ENCODE measurements at regions not wholly inside any gene's neighbourhood (a gene's known extent, or its start where the extent isn't known, plus 50 kb on each side); places are given as distances from the start of the nearest gene placed in this dataset.

DNA sequence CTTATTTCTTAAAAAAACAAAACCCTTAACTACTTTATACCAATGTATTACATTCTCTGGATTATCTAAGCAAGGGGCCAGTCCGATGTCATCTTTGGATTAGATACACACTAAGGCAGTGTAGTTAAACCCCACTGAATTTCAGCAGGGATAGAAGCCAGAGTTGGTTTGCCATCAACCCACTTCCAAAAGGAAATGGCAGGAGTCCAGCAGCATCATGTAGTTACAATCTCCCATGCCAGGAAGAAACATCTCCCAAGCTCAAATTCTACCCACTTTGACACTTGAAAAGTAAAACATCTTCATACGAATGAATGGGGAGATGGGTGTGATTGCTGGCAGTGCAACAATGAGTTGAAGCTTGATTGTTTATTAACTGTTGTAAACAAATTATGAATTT is 203.5 kb upstream of the PLXNC1 start:
- DNase-seq, result no peak

GRCh38 chr12:93946542-93947150 is 201.7 kb upstream of the PLXNC1 start:
- DNase-seq, result no peak

GRCh38 chr12:93947486-93947885 is 200.9 kb upstream of the PLXNC1 start:
- DNase-seq, result no peak

DNA sequence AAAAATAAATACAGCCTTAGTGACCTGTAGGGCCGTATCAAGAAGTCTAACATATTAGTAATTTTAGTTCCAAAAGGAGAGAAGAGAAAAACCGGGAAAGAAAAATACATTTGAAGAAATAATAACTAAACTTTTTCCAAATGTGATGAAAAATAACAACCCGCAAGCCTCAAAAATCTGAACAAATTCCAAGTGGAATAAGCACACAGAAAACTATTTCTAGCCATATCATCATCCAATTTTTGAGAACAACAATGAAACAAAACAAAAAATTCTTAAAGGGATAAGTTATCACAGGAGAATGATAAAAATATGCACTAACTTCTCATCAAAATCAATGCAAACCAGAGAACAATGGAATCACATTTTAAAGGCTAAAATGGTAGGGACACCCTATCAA is 198.1 kb upstream of the PLXNC1 start:
- no peak for DNase-seq

GRCh38 chr12:93954166-93955112 is 193.9 kb upstream of the PLXNC1 start:
- DNase-seq, result no peak

DNA sequence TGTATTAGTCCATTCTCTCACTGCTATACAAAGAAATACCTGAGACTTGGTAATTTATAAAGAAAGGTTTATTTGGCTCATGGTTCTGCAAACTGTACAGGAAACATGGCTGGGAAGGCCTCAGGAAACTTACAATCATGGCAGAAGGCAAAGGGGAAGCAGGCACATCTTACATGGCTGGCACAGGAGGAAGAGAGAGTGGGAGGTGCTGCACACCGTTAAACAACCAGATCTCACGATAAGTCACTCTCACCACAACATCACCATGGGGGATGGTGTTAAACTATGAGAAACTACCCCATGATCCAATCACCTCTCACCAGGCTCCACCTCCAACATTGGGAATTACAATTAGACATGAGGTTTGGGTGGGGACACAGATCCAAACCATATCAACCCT is 191.8 kb upstream of the PLXNC1 start:
- no peak for DNase-seq

DNA sequence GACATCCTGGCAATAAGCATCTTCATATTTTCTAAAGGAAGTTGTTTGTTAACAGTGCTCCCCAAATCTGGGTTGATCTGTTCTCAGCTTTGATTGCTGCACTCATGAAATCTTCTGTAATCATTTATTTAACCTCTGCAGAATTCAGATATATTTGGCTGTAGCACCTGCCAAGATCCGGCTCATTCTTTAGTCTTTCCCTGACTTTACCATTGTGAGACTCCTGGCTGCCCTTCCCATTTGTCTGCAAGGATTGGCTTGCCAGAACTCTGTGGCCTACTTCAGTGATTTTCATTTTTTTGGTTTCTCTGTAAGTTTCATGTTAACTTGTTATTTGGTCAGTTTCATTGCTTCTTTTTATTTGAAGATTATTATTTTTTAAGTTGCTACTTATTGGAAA is 191.2 kb upstream of the PLXNC1 start:
- no peak for DNase-seq

GRCh38 chr12:93957870-93958269 is 190.5 kb upstream of the PLXNC1 start:
- no peak for DNase-seq

GRCh38 chr12:93959657-93960056 is 188.7 kb upstream of the PLXNC1 start:
- no peak for DNase-seq

GRCh38 chr12:93960521-93960920 is 187.9 kb upstream of the PLXNC1 start:
- no peak for DNase-seq

DNA sequence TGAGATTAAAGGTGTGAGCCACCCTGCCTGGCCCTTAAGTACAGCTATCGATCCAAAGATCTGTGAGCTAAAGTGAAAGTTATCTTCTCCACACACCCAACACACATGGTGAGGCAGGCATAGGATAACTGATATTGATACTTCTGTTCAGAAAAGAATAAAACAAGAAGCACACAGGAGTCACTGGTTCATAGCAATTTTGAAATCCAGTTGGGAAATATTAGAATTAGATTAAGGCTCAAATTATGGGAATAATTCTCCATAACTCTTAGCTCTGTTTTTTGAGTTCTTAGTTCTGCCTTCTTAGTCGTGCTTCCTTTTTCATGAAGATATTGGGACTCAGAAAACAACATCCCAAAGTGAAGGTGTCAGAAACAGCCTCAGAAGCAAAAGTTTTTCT is 186.0 kb upstream of the PLXNC1 start:
- DNase-seq, result no peak

- no peak for DNase-seq
These were observed 183.4 kb upstream of the PLXNC1 start for GRCh38 chr12:93964936-93965335.

DNA sequence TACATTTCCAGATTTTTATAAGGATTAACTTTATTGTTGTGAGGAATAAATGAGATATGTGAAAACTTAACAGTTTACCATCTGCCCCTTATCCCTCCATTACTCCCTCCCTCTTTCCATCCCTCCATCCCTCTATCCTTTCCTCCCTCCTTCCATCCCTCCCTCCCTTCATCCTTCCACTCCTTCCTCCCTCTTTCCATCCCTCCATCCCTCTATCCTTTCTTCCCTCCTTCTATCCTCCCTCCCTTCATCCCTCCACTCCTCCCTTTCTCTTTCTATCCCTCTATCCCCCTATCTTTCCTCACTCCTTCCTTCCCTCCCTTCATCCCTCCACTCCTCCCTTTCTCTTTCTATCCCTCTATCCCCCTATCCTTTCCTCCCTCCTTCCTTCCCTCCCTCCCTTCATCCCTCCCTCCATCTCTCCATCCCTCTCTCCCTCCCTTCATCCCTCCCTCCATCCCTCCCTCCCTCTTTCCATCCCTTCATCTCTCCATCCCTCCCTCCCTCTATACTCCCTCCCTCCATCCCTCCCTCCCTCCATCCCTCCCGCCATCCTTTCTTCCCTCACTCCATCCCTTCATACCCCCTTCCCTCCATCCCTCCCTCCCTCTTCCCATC is 181.8 kb upstream of the PLXNC1 start:
- no peak for DNase-seq

DNA sequence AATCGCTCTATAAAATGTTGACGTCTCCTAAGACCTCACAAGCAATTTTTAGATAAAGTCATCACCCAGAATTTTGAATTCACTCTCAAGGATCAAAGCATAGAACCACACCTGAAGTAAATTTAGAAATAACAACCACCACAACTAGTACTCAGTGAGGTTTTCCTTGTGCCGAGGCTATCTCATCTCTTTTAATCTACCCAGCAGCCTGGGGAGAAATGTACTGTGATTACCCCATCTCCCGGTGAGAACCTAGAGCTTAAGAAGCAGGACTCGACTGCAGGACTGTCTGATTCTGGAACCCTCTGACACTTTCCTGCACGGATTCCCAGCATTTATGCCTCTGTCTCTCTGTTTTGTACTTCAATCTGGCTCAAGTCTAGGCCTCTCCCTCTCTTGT is 180.9 kb upstream of the PLXNC1 start:
- no peak for DNase-seq

DNA sequence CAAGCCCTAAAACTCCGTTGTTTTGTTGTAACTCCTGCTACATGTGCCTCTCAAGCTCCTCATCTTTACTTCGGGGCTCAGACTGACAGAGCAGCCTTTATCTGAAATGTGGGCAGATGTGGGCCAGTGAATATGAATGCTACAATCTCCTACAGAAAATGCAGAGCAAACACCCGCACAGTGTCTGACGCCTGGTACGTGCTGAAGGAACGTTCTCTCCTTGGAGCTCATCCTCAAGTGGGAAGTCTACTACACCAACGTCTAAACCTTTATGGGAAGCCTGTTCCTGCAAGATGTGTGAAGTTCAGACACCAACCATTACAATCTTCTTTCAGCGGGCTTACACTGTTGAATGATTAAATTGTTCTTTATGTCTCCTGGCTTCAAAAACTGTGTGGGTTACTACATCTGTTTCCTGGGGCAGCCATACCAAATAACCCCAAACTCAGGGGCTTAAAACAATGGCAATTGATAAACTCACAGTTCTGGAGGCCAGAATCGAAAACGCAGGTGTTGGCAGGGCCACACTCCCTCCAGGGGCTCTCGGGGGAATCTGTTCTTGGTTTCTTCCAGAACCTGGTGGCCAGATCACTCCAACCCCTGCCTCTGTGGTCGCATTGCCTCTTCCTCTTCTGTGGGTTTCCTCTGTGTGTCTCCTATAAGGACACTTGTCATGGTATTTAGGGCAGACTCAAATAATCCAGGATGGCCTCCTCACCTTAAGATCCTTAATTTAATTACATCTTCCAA is 179.7 kb upstream of the PLXNC1 start:
- DNase-seq, result no peak

DNA sequence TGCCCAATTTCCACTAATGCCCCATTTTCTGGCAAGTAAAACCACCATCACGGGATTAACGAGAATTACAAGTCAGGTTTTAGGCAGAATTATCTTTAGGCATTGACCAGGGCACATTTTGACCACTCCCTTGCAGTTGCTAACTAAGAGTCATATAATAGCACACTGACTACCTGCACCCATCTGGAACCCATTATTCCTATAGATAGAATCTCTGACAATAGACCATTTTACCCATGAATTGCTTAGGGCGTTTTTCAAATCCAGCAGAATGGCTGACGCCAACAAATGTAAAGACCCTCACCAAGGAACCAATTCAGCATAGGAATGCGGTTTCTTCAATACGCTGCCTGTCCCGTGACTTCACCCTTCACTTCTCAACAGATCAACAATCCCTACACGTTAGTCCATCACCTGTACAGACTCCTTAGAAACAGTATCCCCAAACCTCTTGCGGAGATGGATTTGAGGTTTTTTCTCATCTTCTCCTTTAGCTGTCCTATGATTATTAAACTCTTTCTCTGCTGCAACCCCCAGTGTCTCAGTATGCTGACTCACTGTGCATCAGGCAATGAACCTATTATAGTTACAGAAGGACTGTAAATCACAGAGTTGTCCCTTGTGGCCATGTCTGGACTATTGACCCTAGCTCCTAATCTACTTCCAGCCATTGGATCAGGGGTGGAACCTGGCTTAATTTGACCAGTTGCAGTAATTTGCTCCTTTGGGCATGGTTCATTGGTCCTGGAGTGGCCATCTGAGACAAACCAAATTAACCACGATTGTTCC is 177.3 kb upstream of the PLXNC1 start:
- no peak for DNase-seq

- DNase-seq, result no peak
These were observed 175.8 kb upstream of the PLXNC1 start for GRCh38 chr12:93972411-93973208.

DNA sequence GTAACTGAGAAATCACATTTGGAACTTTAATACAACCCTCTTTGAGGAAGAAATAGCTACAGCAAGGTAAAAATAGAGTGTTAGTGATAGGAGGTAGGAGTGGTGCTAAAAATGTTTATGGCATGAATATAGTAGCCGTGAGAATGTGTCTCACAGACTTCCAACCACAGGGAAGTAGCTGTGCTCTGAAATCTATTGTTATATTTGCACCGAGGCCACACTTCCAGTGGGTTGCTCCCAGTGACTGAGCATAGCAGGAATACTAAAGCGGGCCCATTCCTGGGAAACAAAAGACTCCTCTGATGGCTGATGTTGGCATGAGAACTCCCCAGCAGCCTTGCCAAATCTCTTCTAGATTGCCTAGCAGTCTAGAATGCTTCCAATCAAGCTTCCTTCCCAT is 174.1 kb upstream of the PLXNC1 start:
- DNase-seq, result no peak

GRCh38 chr12:93976024-93976423 is 172.4 kb upstream of the PLXNC1 start:
- DNase-seq, result no peak

DNA sequence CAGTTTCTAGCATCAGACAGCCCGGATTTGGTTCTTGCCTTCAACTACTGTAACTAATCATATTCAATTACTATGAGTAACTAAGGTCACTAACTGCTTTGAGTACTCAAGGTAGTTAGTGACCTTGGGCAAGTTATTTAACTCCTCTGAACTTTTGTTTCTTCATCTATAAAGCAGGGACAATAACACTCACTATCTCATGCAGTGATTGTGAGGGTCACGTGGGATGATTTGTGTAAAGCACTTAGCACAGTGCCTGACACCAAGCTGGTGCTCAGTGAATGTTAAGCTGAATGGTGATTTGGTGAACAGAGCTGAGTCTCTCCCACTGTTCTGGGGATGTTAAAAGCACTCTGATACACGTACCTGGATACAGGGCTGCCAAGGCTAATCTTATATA is 171.3 kb upstream of the PLXNC1 start:
- DNase-seq, result no peak

DNA sequence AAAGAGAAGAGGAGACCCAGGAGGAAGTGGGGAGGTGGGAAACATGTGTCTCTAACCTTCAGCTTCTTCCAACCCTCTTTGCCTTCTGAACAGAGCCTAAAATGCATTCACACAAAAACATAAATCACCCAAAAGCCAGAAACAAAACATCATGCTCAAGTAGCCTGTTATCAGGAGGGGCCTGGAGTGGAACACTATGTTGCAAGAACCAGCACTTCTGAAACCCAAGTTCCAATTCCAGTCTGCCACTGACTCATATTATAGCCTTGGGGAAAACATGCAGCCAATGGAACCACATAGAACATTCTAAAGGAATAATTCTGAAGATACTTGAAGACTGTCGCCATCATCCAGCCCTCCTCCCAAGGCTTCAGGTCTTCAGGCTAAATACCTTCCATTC is 169.8 kb upstream of the PLXNC1 start:
- no peak for DNase-seq

GRCh38 chr12:93979189-93979588 is 169.2 kb upstream of the PLXNC1 start:
- DNase-seq, result peak in 1 of 4 experiments; percentile 2

Measured in activated CD4-positive, CD25-positive, alpha-beta regulatory T cell (primary cell).